Esophagus squamous epithelium (tissue), 5 donors: ENCODE measurements at regions not wholly inside any gene's neighbourhood (a gene's known extent, or its start where the extent isn't known, plus 50 kb on each side); places are given as distances from the start of the nearest gene placed in this dataset.

ENCODE experiments used
- DNase-seq: peaks from one replicate; lab custom pipeline; 2025; lab: John Stamatoyannopoulos, UW
- H3K27ac ChIP-seq, 4 donors: fragments of 200-600 bp; sonication (generic); one replicate each; pipeline ENCODE4 v1.5.1; 2016 to 2019; ENCODE audit warnings: mild to moderate bottlenecking in 1 of 4
- H3K27me3 ChIP-seq, 4 donors: fragments of 200-600 bp; sonication (generic); 1 replicate in 3 of 4; 2 replicates in 1 of 4; pipeline versions ENCODE4 v1.5.1 to v1.6.0; 2017 to 2021; ENCODE audit warnings: antibody characterized with exemption in 1 of 4
- H3K36me3 ChIP-seq, 3 donors: fragments of 200-600 bp; sonication (generic); one replicate each; pipeline ENCODE4 v1.5.1; 2016 to 2019
- H3K4me1 ChIP-seq, 3 donors: fragments of 200-600 bp; sonication (generic); one replicate each; pipeline ENCODE4 v1.5.1; 2017 to 2019
- H3K4me3 ChIP-seq, 4 donors: fragments of 200-600 bp; sonication (generic); 1 replicate in 3 of 4; 2 replicates in 1 of 4; pipeline ENCODE4 v1.5.1; 2016 to 2019; ENCODE audit warnings: mild to moderate bottlenecking in 2 of 4, moderate library complexity in 1 of 4
- H3K9me3 ChIP-seq, 3 donors: fragments of 200-600 bp; sonication (generic); one replicate each; pipeline ENCODE4 v1.5.1; 2016 to 2019
- CTCF ChIP-seq, 6 experiments: fragments of 450-650 bp in 4 of 6; fragments of 200-600 bp in 2 of 6; sonication (generic) in 2 of 6; IDR thresholded peaks; one replicate each; pipeline ENCODE4 v1.5.1; 2016 to 2019; ENCODE audit warnings: antibody characterized with exemption in 6 of 6, mild to moderate bottlenecking in 4 of 6, moderate library complexity in 4 of 6
- POLR2A ChIP-seq, 4 donors: fragments of 450-650 bp; IDR thresholded peaks; one replicate each; pipeline ENCODE4 v1.6.1; 2017; ENCODE audit warnings: antibody characterized with exemption in 4 of 4, mild to moderate bottlenecking in 4 of 4, moderate library complexity in 3 of 4
- WGBS, 2 donors: methylation state at CpG; one replicate each; pipeline ENCODE4 v1.1.5; 2018; 5-methylcytosine and 5-hydroxymethylcytosine counted together
- intact Hi-C: fragments of 100-400 bp; cut with DNase I; formaldehyde crosslinking; loops from one replicate; pipeline ENCODE4 v1.15.0; 2022
- donor health status: DM: yes; HTN: yes; CAD: no.

GRCh38 chr2:181252262-181253148 lies 204.7 kb upstream of the ITGA4 start:
- no peak for TF ChIP-seq CTCF (IDR thresholded peaks at IDR 0.05)
- no peak for TF ChIP-seq POLR2A (IDR thresholded peaks at IDR 0.05)
- intact Hi-C loops, result no loop called here
- H3K27me3 ChIP-seq, result no peaks in the 10 kb centered on the region
- no peak overlapping the region for H3K27ac ChIP-seq
- H3K4me1 ChIP-seq, result no peaks in the 10 kb centered on the region
- no peak for DNase-seq
- no peaks in the 10 kb centered on the region for H3K36me3 ChIP-seq
- 55 to 56% methylated on average over 3 to 5 of the region's 5 CpGs for WGBS, 2 donors
- no peak overlapping the region for H3K4me3 ChIP-seq
- no peaks in the 10 kb centered on the region for H3K9me3 ChIP-seq

GRCh38 chr2:181253438-181253837 lies 203.7 kb upstream of the ITGA4 start:
- WGBS, 2 donors, result 82 to 86% methylated on average over 2 to 3 of the region's 3 CpGs
- no peaks in the 10 kb centered on the region for H3K27me3 ChIP-seq
- no peak for DNase-seq
- no peak for TF ChIP-seq POLR2A (IDR thresholded peaks at IDR 0.05)
- TF ChIP-seq CTCF (IDR thresholded peaks at IDR 0.05), result no peak
- H3K36me3 ChIP-seq, result no peaks in the 10 kb centered on the region
- H3K4me3 ChIP-seq, result no peak overlapping the region
- no peaks in the 10 kb centered on the region for H3K9me3 ChIP-seq
- H3K27ac ChIP-seq, result no peak overlapping the region
- intact Hi-C loops, result no loop called here
- no peaks in the 10 kb centered on the region for H3K4me1 ChIP-seq

- Histone ChIP-seq H3K27ac (no peak overlapping the region), H3K27me3 (no peaks in the 10 kb centered on the region), H3K4me3 (no peak overlapping the region), H3K36me3 (no peaks in the 10 kb centered on the region), H3K4me1 (no peaks in the 10 kb centered on the region), H3K9me3 (no peaks in the 10 kb centered on the region)
- no peak for TF ChIP-seq CTCF (IDR thresholded peaks at IDR 0.05)
- no peak for TF ChIP-seq POLR2A (IDR thresholded peaks at IDR 0.05)
- 56 to 84% methylated on average over 1 of the region's 1 CpG for WGBS, 2 donors
- no peak for DNase-seq
- intact Hi-C loops, result no loop called here
Measured at GRCh38 chr2:181255651-181256050, 201.5 kb upstream of the ITGA4 start.

GRCh38 chr2:181258720-181259119 lies 198.5 kb upstream of the ITGA4 start:
- Histone ChIP-seq H3K27ac (no peak overlapping the region), H3K4me1 (no peaks in the 10 kb centered on the region), H3K27me3 (no peaks in the 10 kb centered on the region), H3K36me3 (no peaks in the 10 kb centered on the region), H3K9me3 (no peaks in the 10 kb centered on the region), H3K4me3 (no peak overlapping the region)
- no peak for DNase-seq
- WGBS, 2 donors, result 60% methylated on average over 2 of the region's 2 CpGs
- TF ChIP-seq CTCF (IDR thresholded peaks at IDR 0.05), result no peak
- TF ChIP-seq POLR2A (IDR thresholded peaks at IDR 0.05), result no peak
- intact Hi-C loops, result no loop called here

- intact Hi-C loops, result no loop called here
- H3K27ac ChIP-seq, result no peak overlapping the region
- DNase-seq, result no peak
- TF ChIP-seq CTCF (IDR thresholded peaks at IDR 0.05), result no peak
- H3K36me3 ChIP-seq, result no peaks in the 10 kb centered on the region
- H3K9me3 ChIP-seq, result no peaks in the 10 kb centered on the region
- H3K4me1 ChIP-seq, result no peaks in the 10 kb centered on the region
- no peak overlapping the region for H3K4me3 ChIP-seq
- no peaks in the 10 kb centered on the region for H3K27me3 ChIP-seq
Measured at GRCh38 chr2:181262782-181263181, 194.4 kb upstream of the ITGA4 start.
